CD1c-positive myeloid dendritic cell (primary cell): ENCODE measurements at regions not wholly inside any gene's neighbourhood (a gene's known extent, or its start where the extent isn't known, plus 50 kb on each side); places are given as distances from the start of the nearest gene placed in this dataset.
"Not testable (repeated sequence)": the region's sequence is repeated elsewhere in the genome, so short reads cannot be mapped to it uniquely, and the experiment has no call there.

Experiments used
- DNase-seq: peaks from one replicate; pipeline ENCODE4 v3.0.0-alpha.2; 2016; ENCODE audit errors: extremely low spot score

DNA sequence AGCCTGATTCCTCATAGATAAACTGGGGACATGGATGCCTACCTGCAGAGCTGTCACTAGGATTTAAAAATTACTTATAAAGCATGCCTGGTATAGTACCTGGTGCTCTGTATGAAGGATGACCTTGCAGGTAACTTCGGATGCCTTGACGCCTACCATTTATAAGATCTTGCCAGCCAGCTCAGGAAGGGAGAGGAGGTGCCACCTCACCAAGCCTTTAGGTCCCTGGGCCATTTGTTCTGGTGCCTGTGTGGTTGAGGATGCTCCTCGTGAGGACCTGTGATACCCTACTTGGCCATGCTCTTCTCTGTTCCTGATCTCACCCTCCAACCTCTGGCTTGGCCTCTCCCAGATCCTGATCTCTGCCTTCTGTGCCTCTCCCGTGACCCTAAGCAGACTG, 85.2 kb downstream of the FDX1 start:
- DNase-seq: no peak

DNA sequence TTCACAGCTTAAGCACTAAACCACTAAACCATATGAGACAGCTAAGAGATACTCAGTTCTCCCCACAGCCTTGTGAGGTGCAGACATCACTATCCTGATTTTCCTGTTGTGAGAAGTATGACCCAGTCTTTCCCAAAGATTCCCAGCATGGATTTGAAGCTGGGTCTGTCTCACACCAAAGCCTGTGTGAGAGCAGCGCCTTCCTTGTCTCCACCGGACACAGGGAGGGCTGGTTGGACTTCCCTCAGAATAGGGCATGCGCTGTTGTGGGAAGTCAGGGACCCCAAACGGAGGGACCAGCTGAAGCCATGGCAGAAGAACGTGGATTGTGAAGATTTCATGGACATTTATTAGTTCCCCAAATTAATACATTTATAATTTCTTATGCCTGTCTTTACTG, 87.6 kb downstream of the FDX1 start:
- not testable (repeated sequence) for DNase-seq

DNA sequence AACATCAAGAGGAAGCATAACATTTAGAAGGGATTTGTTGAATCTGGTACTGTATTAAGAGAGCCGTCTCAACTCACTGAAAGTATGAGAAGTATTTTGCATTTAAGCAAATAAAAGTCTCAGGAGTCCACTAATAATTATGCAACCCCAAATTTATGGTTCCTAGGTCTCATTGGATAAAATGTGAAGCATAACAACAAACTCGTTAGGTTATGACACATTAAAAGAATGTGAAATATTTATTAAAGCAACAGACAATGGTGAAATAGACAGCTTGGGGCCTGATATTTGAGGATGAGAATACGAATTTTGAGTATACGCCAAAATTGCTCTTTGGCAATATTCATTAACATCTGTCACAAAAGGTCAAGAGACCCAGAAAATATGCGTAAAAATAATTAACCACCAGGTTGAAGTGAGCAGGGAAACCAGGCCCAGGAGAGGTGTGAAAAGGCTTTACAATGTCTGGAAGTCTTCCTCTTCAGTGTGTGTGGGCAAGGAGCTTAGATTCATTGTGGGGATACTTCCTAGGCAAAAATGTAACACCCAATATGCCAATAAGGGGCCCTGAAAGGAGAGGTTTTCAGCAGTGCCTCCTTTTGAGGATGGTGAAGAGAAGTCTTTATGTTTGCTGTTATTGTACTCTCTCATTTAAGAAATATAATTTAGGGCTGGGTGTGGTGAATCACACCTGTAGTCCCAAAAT, 89.2 kb downstream of the FDX1 start:
- no peak for DNase-seq

DNA sequence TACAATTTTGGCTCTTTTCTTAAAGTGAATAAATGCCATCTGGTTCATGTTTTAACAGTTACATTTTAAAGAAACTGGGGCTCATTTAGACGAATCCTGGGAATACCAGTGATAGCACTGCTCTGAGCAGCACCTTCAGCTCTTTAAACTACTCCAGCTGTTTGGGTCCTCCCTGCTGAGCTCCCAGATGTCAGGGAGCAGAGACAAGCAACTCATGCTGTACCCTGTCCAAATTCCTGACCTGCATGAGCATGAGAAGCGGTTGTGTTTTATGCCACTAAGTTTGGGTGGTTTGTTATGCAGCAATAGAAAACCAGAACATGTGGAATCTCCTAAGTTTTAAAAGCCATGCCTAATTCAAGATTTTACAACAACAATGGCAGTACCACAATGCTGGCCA, 90.0 kb downstream of the FDX1 start:
- DNase-seq: no peak

DNA sequence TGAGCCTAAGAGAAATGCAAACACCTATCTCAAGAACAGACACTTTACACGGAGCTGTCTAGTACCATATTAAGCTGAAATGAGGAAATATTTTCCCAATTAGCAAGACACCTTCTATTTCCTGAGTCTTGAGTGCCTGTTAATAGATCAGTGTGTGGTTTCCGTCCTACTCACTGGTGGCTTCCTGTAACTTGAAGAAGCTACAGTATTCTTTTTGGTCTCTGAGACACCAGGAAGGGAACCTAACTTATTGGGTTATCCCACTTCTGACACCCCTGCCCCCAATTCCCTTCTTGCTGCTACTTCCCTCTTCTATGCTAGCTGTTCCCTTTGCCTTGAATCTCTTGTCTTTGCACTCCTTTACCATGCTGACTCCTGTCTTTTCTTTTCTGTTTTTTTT, 92.7 kb downstream of the FDX1 start:
- DNase-seq: peak; percentile 2

DNA sequence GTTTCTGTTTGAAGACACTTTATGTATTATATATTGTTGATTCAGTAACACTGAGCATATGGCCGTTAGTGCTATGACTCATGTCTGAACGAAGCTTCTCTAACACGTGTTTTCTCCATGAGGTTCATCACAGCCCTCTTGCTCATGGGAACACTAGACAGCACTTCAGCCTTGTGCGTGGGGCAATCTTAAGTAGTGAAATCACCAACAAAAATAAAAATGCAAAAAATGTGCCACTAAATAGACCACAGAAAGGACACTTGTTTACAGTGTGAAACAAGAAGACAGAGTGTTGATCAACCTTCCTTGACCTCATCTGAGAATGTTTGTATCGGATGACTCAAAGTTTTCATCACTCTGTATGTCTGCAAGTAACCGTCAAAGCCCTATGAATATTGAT, 94.5 kb downstream of the FDX1 start:
- DNase-seq: no peak

DNA sequence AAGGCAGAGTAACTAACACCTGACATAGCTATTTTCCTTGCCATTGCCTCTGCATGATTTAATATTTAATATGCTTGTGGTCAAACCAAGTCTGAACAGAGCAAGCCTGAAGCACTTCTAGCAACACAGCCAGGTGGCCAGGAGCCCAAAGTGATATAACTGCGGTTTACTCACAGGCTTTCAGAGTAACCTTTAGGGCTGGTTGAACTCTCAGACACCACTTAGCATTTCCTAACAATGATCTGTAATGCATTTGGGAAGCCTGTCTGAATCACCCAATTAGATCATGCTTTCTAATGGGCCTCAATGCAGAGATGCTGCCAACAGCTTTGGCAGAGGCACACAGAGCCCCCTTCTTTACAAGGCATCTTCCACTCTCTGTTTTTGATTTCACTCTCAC, 96.1 kb downstream of the FDX1 start:
- no peak for DNase-seq

DNA sequence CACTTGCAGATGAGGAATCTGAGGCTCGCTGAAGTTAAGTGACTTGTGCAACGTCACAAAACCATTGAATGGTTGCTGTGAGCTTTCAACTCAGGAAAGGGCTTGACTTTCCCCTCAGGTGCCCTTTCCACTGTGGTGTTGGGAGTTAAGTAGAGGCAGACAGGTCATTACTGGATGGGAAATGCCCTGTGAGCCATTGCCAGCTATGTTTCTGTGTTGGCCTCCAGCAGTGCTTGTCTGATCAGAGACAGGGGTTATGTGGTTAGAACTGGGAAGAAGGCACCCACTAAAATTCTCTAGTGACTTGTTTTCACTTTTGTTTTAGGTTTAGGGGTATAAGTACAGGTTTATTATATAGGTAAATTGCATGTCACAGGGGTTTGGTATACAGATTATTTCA, 96.6 kb downstream of the FDX1 start:
- DNase-seq: no peak
